ENCODE measurements at regions not wholly inside any gene's neighbourhood (a gene's known extent, or its start where the extent isn't known, plus 50 kb on each side); places are given as distances from the start of the nearest gene placed in this dataset.

DNA sequence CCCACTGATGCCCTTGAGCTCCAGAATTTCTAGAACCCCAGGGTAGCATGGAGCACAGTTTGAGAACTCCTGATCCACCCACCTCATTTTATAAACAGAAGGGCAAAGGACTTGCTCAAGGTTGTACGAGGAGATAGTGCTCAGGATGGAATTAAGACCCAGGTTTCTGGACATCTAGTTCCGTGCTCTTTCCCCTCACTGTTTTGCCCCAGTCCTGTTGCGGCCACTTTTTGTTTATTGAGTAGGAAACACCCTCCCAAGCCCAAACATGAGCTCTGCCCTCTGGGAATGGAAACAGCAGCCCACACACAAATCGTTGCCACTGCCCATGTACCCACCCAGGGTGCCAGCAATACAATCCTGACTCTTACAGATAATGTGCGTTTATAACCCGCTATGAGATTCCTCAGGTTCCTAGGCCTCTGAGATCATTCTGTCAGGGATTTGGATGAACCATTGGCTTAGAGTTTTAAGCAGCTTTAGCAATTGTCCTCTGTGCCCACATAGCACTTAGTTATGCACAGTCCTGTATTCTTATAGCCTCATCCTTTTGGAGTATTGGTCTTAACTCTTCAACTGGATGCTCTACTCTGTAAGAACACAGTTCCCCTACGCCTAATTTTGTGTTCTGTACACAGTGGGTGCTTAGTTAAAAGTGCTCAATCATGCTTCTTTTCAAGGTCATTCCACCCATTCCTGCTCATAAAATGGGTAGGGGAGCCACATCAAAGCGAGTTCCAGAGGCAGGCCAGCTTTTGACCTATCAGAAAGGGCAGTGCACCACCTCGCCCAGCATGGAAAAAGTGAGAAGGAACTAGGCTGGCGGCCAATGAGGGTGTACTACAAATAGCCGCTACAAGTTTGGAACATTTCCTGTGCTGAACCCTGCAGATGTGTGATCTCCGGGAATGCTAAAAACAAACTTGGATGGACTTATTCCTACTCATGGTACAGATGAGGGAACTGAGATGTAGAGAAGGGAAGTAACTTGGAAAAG lies 60.3 kb upstream of the IGFBP2 start:
- no peaks in the 10 kb centered on the region for H3K27me3 ChIP-seq
- TF ChIP-seq CTCF (IDR thresholded peaks at IDR 0.05; ENCODE audit: low read depth, low read length) = no peak
- DNase-seq = no peak
- H3K4me3 ChIP-seq (ENCODE audit: low read depth, low read length) = no peak overlapping the region
- H3K36me3 ChIP-seq = no peaks in the 10 kb centered on the region
- H3K4me1 ChIP-seq = no peaks in the 10 kb centered on the region; the same call in 1 of the 2 replicates
- no peaks in the 10 kb centered on the region for H3K9me3 ChIP-seq

- no peak for TF ChIP-seq CTCF (IDR thresholded peaks at IDR 0.05; ENCODE audit: low read depth, low read length)
- no peaks in the 10 kb centered on the region for H3K36me3 ChIP-seq
- no peaks in the 10 kb centered on the region for H3K9me3 ChIP-seq
- H3K4me3 ChIP-seq (ENCODE audit: low read depth, low read length) = no peak overlapping the region
- no peaks in the 10 kb centered on the region for H3K27me3 ChIP-seq
- DNase-seq = peak; percentile 31
- H3K4me1 ChIP-seq = peaks cover 2% of the 10 kb centered on the region; the same call in 1 of the 2 replicates
Measured at GRCh38 chr2:216574046-216574445, 59.2 kb upstream of the IGFBP2 start.

DNA sequence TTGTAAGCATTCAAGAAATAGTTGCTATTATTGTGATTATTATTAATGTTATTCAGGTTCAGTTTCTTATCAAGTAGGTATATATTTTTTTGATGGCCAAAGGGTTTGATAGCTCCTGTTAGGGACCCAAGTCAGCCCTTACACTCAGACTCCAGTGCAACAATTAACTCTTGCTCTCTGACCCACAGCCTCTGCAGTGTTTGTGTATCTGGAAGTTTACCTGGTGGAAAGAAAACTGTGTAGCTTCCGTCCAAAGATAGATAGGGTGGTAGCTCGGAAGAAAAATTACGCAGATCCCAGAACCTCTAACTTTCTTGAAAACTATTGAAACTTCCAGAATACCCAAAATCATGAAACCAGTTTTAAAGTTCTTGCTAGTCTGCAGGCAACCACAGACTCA lies 58.6 kb upstream of the IGFBP2 start:
- Histone ChIP-seq H3K4me3 (ENCODE audit: low read depth, low read length) (no peak overlapping the region), H3K9me3 (no peaks in the 10 kb centered on the region), H3K4me1 (peaks cover 2% of the 10 kb centered on the region; the same call in 1 of the 2 replicates), H3K36me3 (no peaks in the 10 kb centered on the region), H3K27me3 (no peaks in the 10 kb centered on the region)
- no peak for TF ChIP-seq CTCF (IDR thresholded peaks at IDR 0.05; ENCODE audit: low read depth, low read length)
- no peak for DNase-seq

DNA sequence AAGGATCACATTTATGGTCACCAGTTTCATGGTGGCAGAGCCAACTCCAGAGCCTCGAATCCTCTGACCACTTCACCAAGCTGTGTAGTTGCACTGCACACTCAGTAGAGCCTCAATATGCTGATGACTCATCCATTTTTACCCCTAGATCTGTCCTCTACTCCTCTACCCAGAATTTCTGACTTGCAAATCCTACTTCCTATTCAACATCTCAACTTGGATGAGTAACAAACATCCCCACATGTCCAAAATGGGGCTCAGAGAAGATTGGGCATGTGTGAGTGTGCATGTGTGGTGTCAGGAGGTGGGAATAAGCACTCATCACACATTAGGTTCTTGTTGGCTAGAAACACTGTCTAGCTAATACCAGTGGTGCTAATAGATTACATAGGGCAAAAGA lies 57.8 kb upstream of the IGFBP2 start:
- no peaks in the 10 kb centered on the region for H3K9me3 ChIP-seq
- H3K4me3 ChIP-seq (ENCODE audit: low read depth, low read length) = no peak overlapping the region
- no peaks in the 10 kb centered on the region for H3K27me3 ChIP-seq
- peaks cover 2% of the 10 kb centered on the region; the same call in 1 of the 2 replicates for H3K4me1 ChIP-seq
- no peak for TF ChIP-seq CTCF (IDR thresholded peaks at IDR 0.05; ENCODE audit: low read depth, low read length)
- no peaks in the 10 kb centered on the region for H3K36me3 ChIP-seq
- DNase-seq = no peak

GRCh38 chr2:216576616-216577015 lies 56.6 kb upstream of the IGFBP2 start:
- H3K4me1 ChIP-seq = peaks cover 2% of the 10 kb centered on the region; the same call in 1 of the 2 replicates
- no peaks in the 10 kb centered on the region for H3K27me3 ChIP-seq
- no peak overlapping the region for H3K4me3 ChIP-seq (ENCODE audit: low read depth, low read length)
- no peaks in the 10 kb centered on the region for H3K9me3 ChIP-seq
- DNase-seq = no peak
- H3K36me3 ChIP-seq = no peaks in the 10 kb centered on the region
- no peak for TF ChIP-seq CTCF (IDR thresholded peaks at IDR 0.05; ENCODE audit: low read depth, low read length)

DNA sequence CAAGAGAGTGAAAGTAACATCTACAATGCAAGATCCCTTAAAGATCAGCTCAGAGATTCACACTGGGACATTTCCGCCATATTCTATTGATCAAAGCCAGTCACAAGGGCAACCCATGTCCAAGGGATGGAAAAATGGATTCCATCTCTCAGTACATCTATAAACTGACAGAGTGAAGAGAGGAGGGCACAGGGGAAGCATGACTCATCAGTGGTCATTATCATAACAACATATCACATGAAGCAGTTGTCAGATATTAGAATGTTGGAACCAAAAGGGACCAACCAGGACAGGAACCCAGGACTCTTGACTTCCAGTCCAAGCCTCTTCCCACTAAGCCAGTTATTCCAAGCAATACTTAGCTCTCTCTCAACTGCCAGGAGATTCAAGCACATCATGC lies 54.9 kb upstream of the IGFBP2 start:
- H3K4me1 ChIP-seq = peaks cover 2% of the 10 kb centered on the region; the same call in 1 of the 2 replicates
- no peak for DNase-seq
- no peaks in the 10 kb centered on the region for H3K9me3 ChIP-seq
- no peaks in the 10 kb centered on the region for H3K27me3 ChIP-seq
- no peaks in the 10 kb centered on the region for H3K36me3 ChIP-seq
- no peak for TF ChIP-seq CTCF (IDR thresholded peaks at IDR 0.05; ENCODE audit: low read depth, low read length)
- no peak overlapping the region for H3K4me3 ChIP-seq (ENCODE audit: low read depth, low read length)

All from BE2C (cell line).